ENCODE measurements at regions not wholly inside any gene's neighbourhood (a gene's known extent, or its start where the extent isn't known, plus 50 kb on each side); places are given as distances from the start of the nearest gene placed in this dataset.

GRCh38 chr2:41543726-41544125 is 504.1 kb upstream of the PKDCC start:
- H3K4me1 Mint-ChIP-seq: no peaks in the 10 kb centered on the region
- no peak for DNase-seq
- H3K27ac Mint-ChIP-seq: no peak overlapping the region
- no peak overlapping the region for H3K4me3 Mint-ChIP-seq
- H3K36me3 Mint-ChIP-seq: no peaks in the 10 kb centered on the region
- H3K27me3 Mint-ChIP-seq: no peaks in the 10 kb centered on the region
- peaks cover 0 to 3% (median 0%) of the 10 kb centered on the region in 7 donors for H3K9me3 Mint-ChIP-seq
- no peak for ATAC-seq (ENCODE audit: low read depth in 2 of 2)

- Mint-ChIP-seq H3K36me3 (no peaks in the 10 kb centered on the region), H3K4me1 (no peaks in the 10 kb centered on the region), H3K27me3 (no peaks in the 10 kb centered on the region), H3K4me3 (no peak overlapping the region), H3K27ac (no peak overlapping the region), H3K9me3 (peaks cover 0 to 3% (median 0%) of the 10 kb centered on the region in 7 donors)
- ATAC-seq (ENCODE audit: low read depth in 2 of 2) (no peak), DNase-seq (no peak)
Observed at GRCh38 chr2:41544709-41545108, 503.1 kb upstream of the PKDCC start.

- Mint-ChIP-seq H3K9me3 (peaks cover 0 to 3% (median 0%) of the 10 kb centered on the region in 7 donors), H3K27ac (no peak overlapping the region), H3K36me3 (no peaks in the 10 kb centered on the region), H3K4me1 (no peaks in the 10 kb centered on the region), H3K27me3 (no peaks in the 10 kb centered on the region), H3K4me3 (no peak overlapping the region)
- ATAC-seq (ENCODE audit: low read depth in 2 of 2) (no peak), DNase-seq (no peak)
Observed at GRCh38 chr2:41546031-41546430, 501.8 kb upstream of the PKDCC start.

- Mint-ChIP-seq H3K36me3 (peaks cover 0 to 6% of the 10 kb centered on the region in 2 donors), H3K27ac (no peak overlapping the region), H3K4me3 (no peak overlapping the region), H3K4me1 (no peaks in the 10 kb centered on the region), H3K9me3 (peaks cover 0 to 7% (median 0%) of the 10 kb centered on the region in 7 donors), H3K27me3 (peaks cover 4 to 11% (median 6%) of the 10 kb centered on the region in 3 donors)
- ATAC-seq (ENCODE audit: low read depth in 2 of 2) (no peak), DNase-seq (no peak)
Observed at GRCh38 chr2:41568648-41569047, 479.2 kb upstream of the PKDCC start.

GRCh38 chr2:41572154-41572553 is 475.7 kb upstream of the PKDCC start:
- H3K27ac Mint-ChIP-seq: no peak overlapping the region
- peaks cover 0 to 6% of the 10 kb centered on the region in 2 donors for H3K36me3 Mint-ChIP-seq
- H3K4me1 Mint-ChIP-seq: no peaks in the 10 kb centered on the region

GRCh38 chr2:41576423-41576822 is 471.4 kb upstream of the PKDCC start:
- peaks cover 0 to 1% (median 0%) of the 10 kb centered on the region in 7 donors for H3K9me3 Mint-ChIP-seq
- DNase-seq (no peak), ATAC-seq (ENCODE audit: low read depth in 2 of 2) (no peak)
- H3K4me3 Mint-ChIP-seq: no peak overlapping the region
- H3K27me3 Mint-ChIP-seq: no peaks in the 10 kb centered on the region
- no peak overlapping the region for H3K27ac Mint-ChIP-seq
- H3K36me3 Mint-ChIP-seq: no peaks in the 10 kb centered on the region
- H3K4me1 Mint-ChIP-seq: no peaks in the 10 kb centered on the region

More at GRCh38 chr2:41572154-41572553, 475.7 kb upstream of the PKDCC start:
- ATAC-seq (ENCODE audit: low read depth in 2 of 2): no peak
- no peak for DNase-seq
- peaks cover 0 to 5% (median 0%) of the 10 kb centered on the region in 7 donors for H3K9me3 Mint-ChIP-seq
- H3K27me3 Mint-ChIP-seq: peaks cover 0 to 11% (median 3%) of the 10 kb centered on the region in 3 donors
- no peak overlapping the region for H3K4me3 Mint-ChIP-seq

GRCh38 chr2:41579806-41580205 is 468.0 kb upstream of the PKDCC start:
- DNase-seq (no peak), ATAC-seq (ENCODE audit: low read depth in 2 of 2) (no peak)
- H3K4me3 Mint-ChIP-seq: no peak overlapping the region
- H3K4me1 Mint-ChIP-seq: no peaks in the 10 kb centered on the region
- peaks cover 7 to 19% (median 12%) of the 10 kb centered on the region in 7 donors for H3K9me3 Mint-ChIP-seq
- H3K27ac Mint-ChIP-seq: no peak overlapping the region
- H3K27me3 Mint-ChIP-seq: peaks cover 0 to 5% (median 0%) of the 10 kb centered on the region in 3 donors
- peaks cover 0 to 3% of the 10 kb centered on the region in 2 donors for H3K36me3 Mint-ChIP-seq

- Mint-ChIP-seq H3K27ac (no peak overlapping the region), H3K27me3 (peaks cover 0 to 9% (median 0%) of the 10 kb centered on the region in 3 donors), H3K4me3 (no peak overlapping the region), H3K36me3 (peaks cover 0 to 7% of the 10 kb centered on the region in 2 donors), H3K9me3 (peaks cover 12 to 29% (median 15%) of the 10 kb centered on the region in 7 donors), H3K4me1 (no peaks in the 10 kb centered on the region)
- no peak for ATAC-seq (ENCODE audit: low read depth in 2 of 2)
- DNase-seq: no peak
Observed at GRCh38 chr2:41580806-41581205, 467.0 kb upstream of the PKDCC start.

- no peaks in the 10 kb centered on the region for H3K9me3 Mint-ChIP-seq
- ATAC-seq (ENCODE audit: low read depth in 2 of 2): no peak
- no peaks in the 10 kb centered on the region for H3K36me3 Mint-ChIP-seq
- DNase-seq: no peak
- H3K27me3 Mint-ChIP-seq: no peaks in the 10 kb centered on the region
- no peak overlapping the region for H3K27ac Mint-ChIP-seq
- H3K4me1 Mint-ChIP-seq: no peaks in the 10 kb centered on the region
- H3K4me3 Mint-ChIP-seq: no peak overlapping the region
Observed at GRCh38 chr2:41595240-41595639, 452.6 kb upstream of the PKDCC start.

GRCh38 chr2:41597680-41598079 is 450.1 kb upstream of the PKDCC start:
- Mint-ChIP-seq H3K36me3 (no peaks in the 10 kb centered on the region), H3K27ac (no peak overlapping the region), H3K4me1 (no peaks in the 10 kb centered on the region), H3K27me3 (no peaks in the 10 kb centered on the region), H3K9me3 (no peaks in the 10 kb centered on the region), H3K4me3 (no peak overlapping the region)
- DNase-seq (no peak), ATAC-seq (ENCODE audit: low read depth in 2 of 2) (no peak)

GRCh38 chr2:41598161-41598894 is 449.5 kb upstream of the PKDCC start:
- Mint-ChIP-seq H3K36me3 (no peaks in the 10 kb centered on the region), H3K9me3 (no peaks in the 10 kb centered on the region), H3K27me3 (no peaks in the 10 kb centered on the region), H3K4me1 (no peaks in the 10 kb centered on the region), H3K27ac (no peak overlapping the region), H3K4me3 (no peak overlapping the region)
- ATAC-seq (ENCODE audit: low read depth in 2 of 2): no peak
- DNase-seq: no peak

- no peaks in the 10 kb centered on the region for H3K27me3 Mint-ChIP-seq
- no peaks in the 10 kb centered on the region for H3K36me3 Mint-ChIP-seq
- DNase-seq: no peak
- no peaks in the 10 kb centered on the region for H3K4me1 Mint-ChIP-seq
- H3K4me3 Mint-ChIP-seq: no peak overlapping the region
- H3K9me3 Mint-ChIP-seq: no peaks in the 10 kb centered on the region
- no peak overlapping the region for H3K27ac Mint-ChIP-seq
- ATAC-seq (ENCODE audit: low read depth in 2 of 2): no peak
Observed at GRCh38 chr2:41600460-41600859, 447.4 kb upstream of the PKDCC start.

- Mint-ChIP-seq H3K4me3 (no peak overlapping the region), H3K27me3 (no peaks in the 10 kb centered on the region), H3K27ac (no peak overlapping the region), H3K4me1 (no peaks in the 10 kb centered on the region), H3K36me3 (no peaks in the 10 kb centered on the region), H3K9me3 (no peaks in the 10 kb centered on the region)
- ATAC-seq (ENCODE audit: low read depth in 2 of 2) (no peak), DNase-seq (no peak)
Observed at GRCh38 chr2:41602341-41602740, 445.5 kb upstream of the PKDCC start.

GRCh38 chr2:41605311-41605710 is 442.5 kb upstream of the PKDCC start:
- no peaks in the 10 kb centered on the region for H3K36me3 Mint-ChIP-seq
- no peaks in the 10 kb centered on the region for H3K27me3 Mint-ChIP-seq
- H3K9me3 Mint-ChIP-seq: no peaks in the 10 kb centered on the region

More at GRCh38 chr2:41605311-41605710, 442.5 kb upstream of the PKDCC start:
- Mint-ChIP-seq H3K27ac (no peak overlapping the region), H3K4me1 (peaks cover 0 to 2% (median 0%) of the 10 kb centered on the region in 3 donors), H3K4me3 (no peak overlapping the region)
- DNase-seq (no peak), ATAC-seq (ENCODE audit: low read depth in 2 of 2) (no peak)

Data from naive B cell (primary cell).